DOHH2 (cell line): ENCODE measurements at regions not wholly inside any gene's neighbourhood (a gene's known extent, or its start where the extent isn't known, plus 50 kb on each side); places are given as distances from the start of the nearest gene placed in this dataset.

Experiments used
- H3F3A ChIP-seq: fragments of 200-600 bp; sonication (generic), shearing (Covaris generic); 2 replicates; pipeline ENCODE4 v1.6.0; 2016; ENCODE audit warnings: antibody characterized with exemption, mild to moderate bottlenecking; ENCODE audit not compliant: control insufficient read depth, insufficient read depth
- H3K27ac ChIP-seq: fragments of 200-600 bp; sonication (generic); 2 replicates; pipeline ENCODE4 v1.5.1; 2014; ENCODE audit warnings: low read depth, mild to moderate bottlenecking, low read length, moderate library complexity
- H3K27me3 ChIP-seq: fragments of 200-600 bp; sonication (generic); 2 replicates; pipeline ENCODE4 v1.6.1; 2014; ENCODE audit warnings: mild to moderate bottlenecking, low read length, mixed read lengths; ENCODE audit not compliant: control insufficient read depth
- H3K36me3 ChIP-seq: fragments of 200-600 bp; sonication (generic); 2 replicates; pipeline ENCODE4 v1.6.1; 2014; ENCODE audit warnings: mild to moderate bottlenecking, low read length, moderate library complexity, mixed read lengths; ENCODE audit not compliant: control insufficient read depth
- H3K4me1 ChIP-seq: fragments of 200-600 bp; sonication (generic); 2 replicates; pipeline ENCODE4 v1.6.1; 2014; ENCODE audit warnings: mild to moderate bottlenecking, low read length, mixed read lengths; ENCODE audit not compliant: control insufficient read depth
- H3K4me2 ChIP-seq: fragments of 200-600 bp; sonication (generic); 2 replicates; pipeline ENCODE4 v1.6.0; 2014; ENCODE audit warnings: mild to moderate bottlenecking, low read length, moderate library complexity
- H3K4me3 ChIP-seq: fragments of 200-600 bp; sonication (generic); 2 replicates; pipeline ENCODE4 v1.5.1; 2014; ENCODE audit warnings: mild to moderate bottlenecking, low read length, mixed read lengths
- H3K79me2 ChIP-seq: fragments of 200-600 bp; sonication (generic); 2 replicates; pipeline ENCODE4 v1.6.1; 2014; ENCODE audit warnings: mild to moderate bottlenecking, low read length, mixed read lengths; ENCODE audit not compliant: control insufficient read depth
- H3K9me2 ChIP-seq: fragments of 200-600 bp; sonication (generic); replicated peaks from 2 replicates; pipeline ENCODE4 v1.6.1; 2014; ENCODE audit warnings: mild to moderate bottlenecking, low read length, mixed read lengths; ENCODE audit not compliant: control insufficient read depth
- H3K9me3 ChIP-seq: fragments of 200-600 bp; sonication (generic); 2 replicates; pipeline ENCODE4 v1.6.1; 2014; ENCODE audit warnings: antibody characterized with exemption, low read length, mixed read lengths; ENCODE audit not compliant: control insufficient read depth, insufficient read depth
- H4K20me1 ChIP-seq: fragments of 200-600 bp; sonication (generic); 2 replicates; pipeline ENCODE4 v1.6.0; 2014; ENCODE audit warnings: low read depth, mild to moderate bottlenecking, antibody characterized with exemption, low read length, moderate library complexity; ENCODE audit not compliant: control insufficient read depth, insufficient read depth
- CTCF ChIP-seq: fragments of 200-600 bp; sonication (generic); IDR thresholded peaks from one replicate; pipeline ENCODE4 v1.5.1; 2014; ENCODE audit warnings: antibody characterized with exemption, mild to moderate bottlenecking, low read depth, low read length; ENCODE audit not compliant: poor library complexity, severe bottlenecking
- EZH2phosphoT487 ChIP-seq: fragments of 200-600 bp; sonication (generic); IDR thresholded peaks from 2 replicates; pipeline ENCODE4 v1.6.1; 2017; ENCODE audit warnings: borderline replicate concordance, mild to moderate bottlenecking, antibody characterized with exemption, low read length, moderate library complexity, mixed read lengths

GRCh38 chr19:30812099-30812678, 440.0 kb downstream of the ZNF536 start:
- Histone ChIP-seq H3K79me2 (no peaks in the 10 kb centered on the region), H3K27ac (no peak overlapping the region), H3F3A (no peaks in the 10 kb centered on the region), H3K36me3 (no peaks in the 10 kb centered on the region), H3K9me2 (no peaks in the 10 kb centered on the region), H4K20me1 (no peaks in the 10 kb centered on the region), H3K9me3 (no peaks in the 10 kb centered on the region), H3K4me2 (no peak overlapping the region), H3K4me3 (no peak overlapping the region), H3K4me1 (no peaks in the 10 kb centered on the region), H3K27me3 (no peaks in the 10 kb centered on the region)
- TF ChIP-seq CTCF: no peak
- no peak for TF ChIP-seq EZH2phosphoT487

DNA sequence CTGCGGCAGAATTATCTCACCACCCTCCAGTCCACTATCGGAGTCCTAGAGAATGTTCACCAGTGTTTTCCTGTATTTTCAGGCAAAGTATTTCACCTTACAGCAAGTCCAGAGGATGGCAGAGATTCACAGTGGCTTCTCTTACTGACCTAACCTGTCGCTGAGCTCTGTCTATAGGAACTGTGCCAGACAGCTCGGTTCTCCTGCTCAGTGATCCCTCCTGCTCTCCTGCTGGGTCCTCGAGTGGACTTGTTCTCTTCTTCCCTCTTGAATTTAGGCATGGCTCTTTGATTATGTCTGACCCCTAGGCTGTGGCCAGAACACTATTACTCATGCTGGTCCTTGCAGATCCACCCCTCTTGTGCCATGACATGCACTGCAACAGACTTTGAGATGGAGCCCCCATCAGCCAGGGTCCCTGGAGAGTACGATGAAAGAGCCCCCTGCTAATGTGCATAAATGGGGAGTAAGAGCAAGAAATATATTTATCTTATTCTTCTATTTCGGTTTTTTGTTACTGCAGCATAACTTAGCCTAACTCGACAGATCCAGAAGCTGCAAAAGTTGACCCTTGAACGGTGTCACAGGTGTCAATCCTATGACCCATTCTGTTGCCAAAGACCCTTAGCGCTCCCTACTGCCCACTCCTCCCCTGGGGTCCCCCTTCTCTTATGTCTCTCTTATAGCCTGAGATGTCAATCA, 439.4 kb downstream of the ZNF536 start:
- no peaks in the 10 kb centered on the region for H3K9me2 ChIP-seq
- H4K20me1 ChIP-seq: no peaks in the 10 kb centered on the region
- H3K36me3 ChIP-seq: no peaks in the 10 kb centered on the region
- H3K4me2 ChIP-seq: no peak overlapping the region
- H3K4me3 ChIP-seq: no peak overlapping the region
- no peaks in the 10 kb centered on the region for H3K79me2 ChIP-seq
- no peak for TF ChIP-seq EZH2phosphoT487
- H3K9me3 ChIP-seq: no peaks in the 10 kb centered on the region
- no peak overlapping the region for H3K27ac ChIP-seq
- H3K27me3 ChIP-seq: no peaks in the 10 kb centered on the region
- no peaks in the 10 kb centered on the region for H3K4me1 ChIP-seq
- H3F3A ChIP-seq: no peaks in the 10 kb centered on the region

- no peak overlapping the region for H3K4me3 ChIP-seq
- H4K20me1 ChIP-seq: no peaks in the 10 kb centered on the region
- no peaks in the 10 kb centered on the region for H3K9me3 ChIP-seq
- no peaks in the 10 kb centered on the region for H3K27me3 ChIP-seq
- H3K27ac ChIP-seq: no peak overlapping the region
- H3K36me3 ChIP-seq: no peaks in the 10 kb centered on the region
- no peaks in the 10 kb centered on the region for H3F3A ChIP-seq
- no peaks in the 10 kb centered on the region for H3K4me1 ChIP-seq
- TF ChIP-seq CTCF (no peak), EZH2phosphoT487 (no peak)
- H3K9me2 ChIP-seq: no peaks in the 10 kb centered on the region
- no peak overlapping the region for H3K4me2 ChIP-seq
- H3K79me2 ChIP-seq: no peaks in the 10 kb centered on the region
Measured at GRCh38 chr19:30810726-30811125, 438.5 kb downstream of the ZNF536 start.

DNA sequence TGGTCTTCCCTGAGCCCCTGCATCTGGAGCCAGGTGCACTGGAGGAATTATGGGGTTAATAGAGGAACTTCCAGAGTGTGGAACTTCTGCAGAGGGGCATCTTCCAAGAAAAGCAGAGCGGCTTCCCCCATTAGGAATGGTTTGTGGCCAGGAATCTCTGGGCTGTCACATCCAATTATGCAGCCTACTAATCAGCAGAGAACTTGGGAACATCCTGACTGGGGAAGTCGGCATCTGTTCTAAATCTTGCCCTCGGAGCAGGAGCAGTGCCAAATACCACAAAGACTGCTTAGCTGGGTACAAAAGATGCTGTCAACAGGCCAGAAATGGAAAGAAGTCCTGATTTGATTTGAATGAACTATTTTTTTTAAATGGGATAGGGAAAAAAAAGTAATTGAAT, 435.1 kb downstream of the ZNF536 start:
- Histone ChIP-seq H3K4me3 (no peak overlapping the region), H3K9me2 (no peaks in the 10 kb centered on the region), H3K27ac (no peak overlapping the region), H3K79me2 (no peaks in the 10 kb centered on the region), H3K4me2 (no peak overlapping the region), H3K27me3 (no peaks in the 10 kb centered on the region), H4K20me1 (no peaks in the 10 kb centered on the region), H3K36me3 (no peaks in the 10 kb centered on the region), H3K4me1 (no peaks in the 10 kb centered on the region), H3F3A (no peaks in the 10 kb centered on the region), H3K9me3 (no peaks in the 10 kb centered on the region)
- TF ChIP-seq CTCF (no peak), EZH2phosphoT487 (no peak)
